GM19395 (cell line): ENCODE measurements at regions not wholly inside any gene's neighbourhood (a gene's known extent, or its start where the extent isn't known, plus 50 kb on each side); places are given as distances from the start of the nearest gene placed in this dataset.

Source experiments
- ATAC-seq: cut with Tn5 transposase; IDR thresholded peaks from one replicate; pipeline ENCODE4 v1.9.1; 2021; ENCODE audit warnings: mild to moderate bottlenecking, moderate library complexity; ENCODE audit not compliant: unreplicated experiment

DNA sequence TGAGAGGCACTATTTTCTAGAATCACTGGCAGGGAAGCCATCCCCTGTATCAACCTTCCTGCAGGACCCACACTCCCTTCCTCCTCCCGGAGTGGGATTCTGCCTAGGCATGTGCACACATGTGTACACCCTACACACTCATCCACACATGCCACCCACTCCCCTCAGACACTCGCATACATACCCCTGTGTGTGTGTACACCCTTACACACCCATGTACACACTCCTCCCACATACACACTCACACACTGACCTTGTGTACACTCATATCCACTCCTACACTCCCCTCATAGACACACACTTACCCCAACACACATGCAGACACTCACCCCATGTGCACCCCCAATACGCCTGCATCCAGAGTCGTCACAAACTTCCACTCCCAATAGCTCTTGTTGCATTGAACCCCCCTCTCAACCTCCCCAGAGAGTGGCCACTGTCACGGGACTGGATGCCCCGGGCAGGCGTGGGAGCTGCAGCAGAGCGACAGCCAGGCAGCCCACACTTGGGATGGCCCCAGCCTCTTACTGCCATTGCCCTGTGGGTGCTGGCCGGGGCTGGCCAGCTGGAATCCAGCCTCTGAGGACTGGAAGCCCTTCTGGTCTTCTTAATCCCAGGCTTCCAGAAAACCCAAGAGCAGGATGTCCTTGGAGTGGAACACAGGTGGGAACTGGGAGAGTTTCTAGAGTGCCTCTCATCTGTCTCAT is 251.0 kb downstream of the LOXHD1 start:
- ATAC-seq = no peak

DNA sequence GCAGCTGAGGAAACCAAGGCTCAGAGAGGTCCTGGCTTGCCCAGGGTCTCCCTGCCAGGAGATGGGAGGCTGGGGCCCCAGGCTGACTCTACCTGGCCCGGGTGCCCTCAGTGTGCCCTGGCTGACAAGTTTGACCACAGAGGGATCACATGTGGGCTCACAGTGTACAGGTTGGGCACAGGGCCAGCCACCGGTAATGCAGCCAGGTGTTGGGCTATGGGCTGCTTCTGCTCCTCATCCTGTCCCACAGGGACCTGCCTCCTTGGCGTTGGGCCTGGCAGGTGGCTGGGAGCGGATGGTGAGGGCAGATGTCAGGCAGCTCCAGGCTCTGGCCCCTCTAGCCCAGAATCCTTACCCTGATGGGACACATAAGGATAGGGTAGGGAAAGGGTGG is 250.5 kb downstream of the LOXHD1 start:
- no peak for ATAC-seq

DNA sequence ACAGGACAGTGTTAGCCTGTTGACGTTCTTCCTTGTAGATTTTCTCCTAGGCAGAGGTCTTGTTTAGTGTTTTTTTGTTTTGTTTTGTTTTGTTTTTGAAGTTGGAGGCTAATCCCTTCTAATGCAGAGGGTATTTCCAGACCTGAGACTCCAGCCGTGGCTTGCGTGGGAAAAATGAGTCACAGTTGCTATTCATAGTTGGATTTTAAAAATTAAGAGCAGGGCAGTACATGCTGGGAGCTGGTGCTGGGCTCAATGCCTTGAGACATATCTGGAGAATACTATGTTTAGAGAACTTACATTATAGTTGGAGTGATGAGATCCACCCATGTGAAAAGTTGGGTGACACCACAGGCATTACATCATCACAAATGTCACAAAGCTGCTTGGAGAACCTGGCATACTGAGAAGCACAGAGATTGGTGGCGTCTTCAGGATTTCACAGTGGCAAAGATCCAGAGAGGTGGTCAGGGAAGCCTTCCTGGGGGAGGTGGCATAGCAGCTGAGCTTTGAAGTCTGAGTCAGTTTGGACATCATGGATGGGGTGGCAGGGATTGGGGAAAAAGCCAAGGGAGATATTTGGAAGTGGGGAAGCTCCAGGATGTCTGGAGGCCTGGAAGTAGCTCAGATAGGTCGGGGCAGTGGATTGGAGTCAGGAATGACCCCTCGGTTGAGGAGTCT is 249.4 kb downstream of the LOXHD1 start:
- no peak for ATAC-seq

DNA sequence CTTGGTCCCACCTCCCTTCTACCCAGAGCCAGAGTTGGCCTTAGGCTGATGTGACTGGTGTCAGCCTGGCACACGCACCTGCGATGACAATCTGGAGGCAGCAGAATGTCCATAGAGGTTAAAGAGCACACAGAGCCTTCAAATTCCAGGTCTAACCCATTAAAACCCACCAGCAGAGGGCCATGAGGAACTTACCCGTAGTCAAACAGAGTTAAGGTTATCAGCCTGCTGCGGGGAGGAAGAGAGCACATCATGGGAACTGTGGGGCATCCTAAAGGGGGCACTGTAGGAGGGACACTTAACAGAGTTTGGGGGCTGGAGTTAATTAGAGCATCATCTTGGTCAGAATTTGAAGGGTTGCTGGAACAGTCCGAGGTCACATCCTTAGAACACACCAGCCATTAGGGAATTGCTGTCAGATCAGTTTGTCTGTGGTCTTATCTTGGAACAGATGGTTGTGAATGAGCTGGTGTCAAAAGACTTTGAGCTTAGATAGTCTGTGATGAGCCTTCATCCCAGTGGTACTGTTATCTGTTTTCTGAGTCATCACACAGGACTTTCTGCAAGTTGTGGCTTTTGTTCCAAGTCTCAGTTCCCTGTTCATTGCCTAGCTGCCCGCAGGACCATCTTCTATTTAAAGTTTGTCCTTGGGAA is 248.6 kb downstream of the LOXHD1 start:
- ATAC-seq = no peak

DNA sequence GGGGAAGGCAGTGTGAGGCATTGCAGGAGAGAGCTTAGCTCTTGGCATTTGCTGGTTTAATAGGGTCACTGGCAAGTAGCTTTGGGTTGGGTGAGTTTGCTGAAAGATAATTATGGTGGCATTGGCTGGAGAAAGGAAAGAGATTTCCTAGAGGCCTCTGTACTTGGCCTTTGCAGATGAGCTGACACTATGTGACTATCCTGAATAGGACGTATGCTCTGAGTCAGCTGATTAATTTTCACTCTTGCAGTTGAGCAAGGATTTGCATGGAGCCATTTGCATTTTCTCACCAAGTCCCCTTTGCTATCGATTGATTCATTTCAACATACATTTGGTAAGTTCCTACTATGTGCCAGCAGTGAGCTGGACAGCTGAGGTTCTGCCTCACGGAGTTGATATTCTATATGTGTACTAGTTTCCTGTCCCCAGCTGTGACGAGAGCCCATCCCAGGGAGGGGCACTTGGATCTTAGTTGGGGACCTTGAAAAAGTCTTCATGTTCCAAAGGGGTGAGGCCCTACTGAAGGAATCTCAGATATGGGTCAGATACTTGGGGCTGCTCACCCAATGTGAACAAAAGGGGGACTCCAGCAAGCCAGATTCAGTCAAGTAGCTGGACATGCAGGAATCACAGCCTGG is 245.7 kb downstream of the LOXHD1 start:
- no peak for ATAC-seq

DNA sequence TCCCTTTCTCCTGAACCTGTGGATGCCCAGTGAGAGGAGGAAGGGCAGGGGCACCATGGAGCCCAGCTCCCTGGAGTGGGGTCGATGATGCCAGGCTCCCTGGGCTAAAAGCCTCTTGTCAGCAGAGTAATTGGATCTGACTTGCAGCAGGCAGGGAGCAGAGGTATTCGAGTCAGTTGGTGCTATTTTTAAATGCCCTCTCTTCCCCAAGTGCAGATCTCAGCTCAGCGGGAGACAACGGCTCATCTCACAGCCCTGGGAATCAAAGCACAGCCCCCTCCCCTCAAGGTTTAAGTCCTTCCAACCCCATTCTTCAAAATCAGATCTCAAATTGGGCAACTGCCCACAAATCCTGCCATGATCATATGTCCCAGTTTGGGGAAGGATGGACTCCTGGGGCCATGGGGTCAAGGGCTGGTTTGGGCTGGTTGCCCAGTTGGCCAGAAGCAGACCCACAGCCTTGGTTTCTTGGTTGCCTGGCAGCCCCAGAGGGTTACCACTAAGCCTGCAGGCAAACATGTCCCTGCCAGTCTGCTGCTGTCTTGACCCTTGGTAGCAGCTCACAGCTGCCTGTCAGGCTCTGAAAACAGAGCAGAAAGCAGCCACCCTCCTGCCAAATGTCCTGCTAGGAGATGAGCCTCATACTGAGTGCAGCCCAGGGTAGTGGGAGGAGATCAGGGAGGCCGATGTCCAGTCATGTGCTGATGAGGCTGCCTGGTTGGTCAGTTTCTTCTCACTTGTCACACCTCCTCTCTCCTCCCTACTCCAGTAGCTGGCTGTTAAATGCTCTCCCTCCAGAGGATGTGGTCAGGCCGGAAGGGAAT is 244.9 kb downstream of the LOXHD1 start:
- ATAC-seq = no peak

DNA sequence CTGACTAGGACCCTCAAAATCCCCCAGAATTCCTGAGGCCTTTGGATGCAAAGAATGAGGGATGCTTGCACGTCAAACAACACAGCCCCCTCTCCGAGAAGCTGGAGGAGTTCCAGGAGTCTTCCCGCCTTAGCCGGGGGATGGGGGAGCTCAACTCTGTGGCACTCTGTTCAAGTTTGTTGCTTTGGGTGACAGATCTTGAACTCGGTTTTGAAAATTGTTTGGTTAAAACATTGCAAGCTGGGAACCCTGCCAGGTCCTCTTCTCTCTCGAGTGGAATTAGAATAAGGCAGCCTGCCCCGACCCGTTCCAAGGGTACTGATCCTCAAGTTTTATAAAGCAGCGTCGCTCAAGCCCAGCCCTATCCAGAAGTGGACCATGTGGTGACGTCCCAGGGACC is 244.1 kb downstream of the LOXHD1 start:
- ATAC-seq = no peak

DNA sequence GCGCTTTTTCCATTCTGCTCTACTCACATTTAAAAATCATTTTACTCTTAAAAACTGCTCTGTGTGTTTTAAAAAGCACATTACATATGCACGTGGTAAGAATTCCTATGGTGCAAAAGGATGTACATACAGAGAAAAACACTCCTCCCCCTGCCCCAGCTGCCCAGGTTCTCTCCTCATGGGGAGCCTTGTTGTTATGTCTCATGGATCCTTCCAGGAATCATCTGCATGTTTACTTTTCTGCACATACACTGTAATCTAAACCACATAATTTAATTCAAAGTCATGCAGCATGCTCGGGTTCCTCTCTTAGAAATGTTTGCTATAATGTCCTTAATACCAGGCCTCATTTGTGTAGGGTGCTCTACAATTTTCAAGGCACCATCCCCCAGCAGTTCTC is 243.3 kb downstream of the LOXHD1 start:
- no peak for ATAC-seq

DNA sequence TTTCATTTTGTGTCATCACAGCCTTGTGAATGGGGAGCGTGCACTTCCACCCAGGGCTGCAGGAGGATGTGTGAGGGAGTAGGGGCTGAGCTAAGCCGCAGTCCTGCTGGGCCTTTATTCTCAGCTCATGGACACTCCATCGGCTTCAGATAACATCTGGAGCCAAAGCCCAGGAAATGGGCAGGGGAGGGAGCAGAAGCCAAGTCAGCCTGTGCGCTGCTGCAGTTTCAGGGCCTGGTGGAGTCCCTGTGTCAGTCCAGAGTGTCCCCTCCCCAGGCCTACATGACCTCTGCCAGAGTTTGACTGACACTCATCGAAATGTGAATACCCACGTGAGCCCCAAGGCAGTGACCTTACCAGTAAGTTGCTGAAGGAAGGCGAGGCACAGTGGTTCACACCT is 242.2 kb downstream of the LOXHD1 start:
- no peak for ATAC-seq

DNA sequence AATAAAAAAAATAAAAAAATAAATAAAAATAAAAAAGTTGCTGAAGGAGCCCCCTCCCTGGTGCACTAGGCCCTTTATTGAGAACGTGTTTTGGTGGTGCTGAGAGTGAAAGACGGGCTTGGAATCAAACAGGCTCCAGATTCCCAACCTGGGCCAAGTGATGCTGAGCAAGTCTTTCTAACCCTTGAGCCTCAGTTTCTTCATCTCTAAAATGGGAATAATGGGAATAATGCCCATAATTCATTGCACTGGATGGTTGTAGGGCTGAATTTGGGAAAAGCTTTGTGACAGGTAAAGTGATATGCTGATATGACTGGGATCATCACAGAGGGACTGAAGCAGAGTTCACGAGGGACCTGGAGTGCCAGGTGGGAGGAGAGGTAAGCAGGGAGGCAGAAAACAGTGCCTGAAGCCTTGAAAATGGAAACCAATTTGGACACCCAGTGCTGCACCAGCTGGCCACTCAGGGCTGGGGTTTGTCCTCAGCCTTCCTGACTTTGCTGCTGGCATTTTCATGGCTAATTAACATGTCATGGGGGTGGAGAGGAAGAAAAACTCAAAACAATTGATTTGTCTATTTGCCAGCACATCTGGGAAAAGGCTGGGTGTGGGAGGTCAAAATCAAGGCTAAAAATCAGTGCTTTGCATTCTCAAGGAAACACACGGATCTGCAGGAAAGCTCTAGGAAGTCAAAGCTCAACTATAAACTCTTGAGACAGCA is 241.3 kb downstream of the LOXHD1 start:
- no peak for ATAC-seq

DNA sequence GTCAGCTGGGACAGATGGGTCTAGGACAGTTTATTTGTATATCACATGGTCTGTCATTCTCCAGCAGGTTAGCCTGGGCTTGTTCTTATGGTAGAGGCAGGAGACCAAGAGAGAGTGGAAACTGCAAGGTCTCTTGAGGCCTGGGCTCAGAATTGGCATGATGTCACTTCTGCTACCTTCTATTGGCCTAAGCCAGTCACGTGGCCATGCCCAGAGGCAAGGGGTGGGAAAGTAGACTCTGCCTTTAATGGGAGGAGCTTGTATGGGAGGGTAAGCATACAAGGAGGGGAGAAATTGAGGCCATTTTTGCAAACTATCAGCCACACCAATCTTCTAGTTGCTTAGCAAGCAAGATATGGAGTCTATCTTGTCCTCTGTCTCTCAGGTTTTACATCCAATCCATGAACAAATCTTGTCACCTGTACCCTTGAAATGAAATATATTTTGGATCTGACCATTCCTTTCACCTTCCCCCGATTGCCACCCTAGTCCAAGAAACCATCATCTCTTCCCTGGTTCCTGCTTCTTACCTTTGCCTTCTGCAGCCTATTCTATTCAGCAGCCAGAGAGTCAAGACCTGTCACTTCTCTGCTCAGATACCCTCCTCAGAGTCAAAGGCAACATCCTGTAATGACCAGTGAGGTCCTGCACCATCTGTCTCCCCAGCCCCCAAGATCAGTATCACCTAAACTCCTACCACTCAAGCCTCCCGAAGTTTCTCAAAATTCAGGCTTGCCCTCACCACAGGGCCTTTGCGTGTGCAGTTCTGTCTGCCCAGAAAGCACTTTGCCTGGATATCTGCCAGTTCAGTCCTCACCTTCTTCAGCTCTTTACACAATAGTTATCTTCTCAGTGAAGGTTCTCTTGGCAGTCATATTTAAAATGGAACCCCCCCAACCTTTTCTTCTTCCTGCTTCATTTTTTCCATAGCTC is 240.0 kb downstream of the LOXHD1 start:
- ATAC-seq = no peak

DNA sequence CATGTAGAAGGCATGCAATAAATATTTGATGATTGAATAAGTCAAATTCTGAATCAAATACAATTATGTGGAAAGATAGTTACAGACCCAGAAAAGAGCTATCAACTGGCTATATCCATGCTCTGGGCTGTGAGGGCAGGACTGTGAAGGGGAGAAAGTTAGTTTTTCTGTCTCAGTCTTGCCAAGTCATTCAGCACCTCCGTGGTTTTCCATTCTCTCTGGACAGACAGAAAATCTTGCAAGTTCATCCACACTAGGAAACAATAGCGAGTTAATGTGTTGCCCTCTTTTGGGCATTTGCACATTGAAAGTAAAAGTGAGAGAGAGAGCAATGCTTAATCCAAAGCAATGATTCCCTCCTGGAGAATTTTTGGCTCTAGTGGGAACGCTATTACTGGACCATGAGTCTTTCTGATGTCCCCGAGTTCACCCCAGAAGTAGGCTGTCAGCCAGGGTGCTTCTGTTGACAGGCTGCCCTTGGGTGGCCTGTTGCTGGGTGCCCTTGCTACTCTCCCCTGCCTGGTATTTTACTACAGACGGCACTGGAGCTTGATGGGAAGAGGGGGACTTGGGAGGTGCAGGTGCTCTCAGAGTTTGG is 238.3 kb downstream of the LOXHD1 start:
- no peak for ATAC-seq

DNA sequence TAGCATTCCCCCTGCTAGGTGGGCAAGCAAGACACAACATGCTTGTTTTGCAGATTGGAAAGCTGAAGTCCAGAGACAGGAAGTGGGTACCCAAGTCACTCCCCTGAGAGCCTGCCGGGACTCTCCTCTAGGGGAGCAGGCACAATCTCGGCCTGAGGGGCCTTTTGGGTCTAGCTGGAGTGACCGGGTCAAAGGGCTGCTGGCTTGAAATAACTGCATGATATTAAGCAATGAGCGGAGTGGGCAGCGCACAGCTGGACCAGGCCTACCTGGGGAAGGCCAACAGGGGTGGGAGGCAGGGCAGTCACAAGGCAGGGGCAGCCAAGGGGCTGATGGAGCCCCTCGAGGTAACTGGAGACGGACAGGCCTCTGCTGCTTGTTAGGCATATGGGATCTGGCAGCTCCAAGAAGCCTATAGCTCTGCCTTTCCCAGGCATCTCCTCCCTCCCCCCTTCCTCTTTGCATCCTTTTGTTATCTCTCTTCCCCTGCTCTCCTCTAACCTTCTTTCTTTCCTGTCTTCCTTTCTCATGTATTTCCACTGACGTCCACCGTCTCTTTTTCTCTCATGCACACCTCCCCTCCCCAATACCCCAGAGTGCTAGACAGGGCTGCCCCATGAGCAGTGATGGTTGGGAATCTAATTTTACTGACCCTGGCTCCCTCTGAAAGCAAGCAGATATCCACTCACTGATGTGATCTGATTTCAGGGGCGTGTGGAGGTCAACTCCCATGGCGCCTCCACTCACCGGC is 237.5 kb downstream of the LOXHD1 start:
- no peak for ATAC-seq

DNA sequence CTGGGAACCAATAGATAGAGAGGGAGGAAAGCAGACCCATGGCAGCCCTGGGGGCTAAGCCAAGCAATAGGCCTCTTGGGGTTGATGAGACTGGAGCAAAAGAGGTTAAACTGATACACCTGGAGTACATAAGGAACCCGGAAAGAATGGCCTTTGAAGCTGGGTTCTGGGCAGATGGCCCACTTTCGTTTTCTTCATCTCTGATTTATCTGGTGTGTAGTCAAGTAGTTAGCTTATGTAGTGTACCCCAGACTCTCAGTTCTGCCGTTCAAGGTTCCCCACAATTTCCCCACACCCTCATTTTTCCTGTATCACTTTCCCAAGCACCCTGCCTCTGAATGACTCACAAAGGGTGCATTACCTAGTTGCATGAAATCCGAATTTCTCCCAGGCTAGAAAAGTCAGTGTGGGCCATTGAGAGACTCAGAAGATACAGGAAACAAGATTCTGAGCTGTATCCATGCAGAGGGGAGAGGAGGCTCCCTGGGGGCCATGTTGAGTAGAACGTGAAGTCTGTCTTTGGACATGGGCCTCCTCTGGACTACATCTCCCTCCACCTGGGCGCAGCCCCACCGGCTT is 235.0 kb downstream of the LOXHD1 start:
- ATAC-seq = no peak

DNA sequence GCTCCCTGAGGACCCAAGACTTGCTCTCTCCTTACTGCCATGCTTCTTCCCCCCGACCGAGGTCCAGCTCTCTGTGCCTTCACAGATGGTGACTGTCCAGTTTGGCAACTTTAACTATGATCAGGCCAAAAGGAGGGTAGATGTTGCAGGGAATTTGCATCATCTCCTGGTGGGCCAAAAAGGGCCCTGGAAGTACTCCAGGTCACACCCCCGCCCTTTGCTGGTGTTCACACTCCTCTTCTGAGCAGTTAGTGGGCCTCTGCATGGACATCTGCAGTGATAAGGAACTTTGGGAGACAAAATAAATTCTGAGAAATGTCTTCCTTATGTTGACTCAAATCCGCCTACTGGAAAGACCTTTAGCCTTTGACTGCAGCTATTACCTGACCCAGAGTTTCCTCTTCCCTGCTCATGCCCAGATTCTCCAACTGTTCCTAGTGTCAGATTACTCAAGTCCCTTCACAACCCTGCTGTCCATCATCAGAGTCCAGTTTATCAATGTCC is 234.4 kb downstream of the LOXHD1 start:
- ATAC-seq = no peak

DNA sequence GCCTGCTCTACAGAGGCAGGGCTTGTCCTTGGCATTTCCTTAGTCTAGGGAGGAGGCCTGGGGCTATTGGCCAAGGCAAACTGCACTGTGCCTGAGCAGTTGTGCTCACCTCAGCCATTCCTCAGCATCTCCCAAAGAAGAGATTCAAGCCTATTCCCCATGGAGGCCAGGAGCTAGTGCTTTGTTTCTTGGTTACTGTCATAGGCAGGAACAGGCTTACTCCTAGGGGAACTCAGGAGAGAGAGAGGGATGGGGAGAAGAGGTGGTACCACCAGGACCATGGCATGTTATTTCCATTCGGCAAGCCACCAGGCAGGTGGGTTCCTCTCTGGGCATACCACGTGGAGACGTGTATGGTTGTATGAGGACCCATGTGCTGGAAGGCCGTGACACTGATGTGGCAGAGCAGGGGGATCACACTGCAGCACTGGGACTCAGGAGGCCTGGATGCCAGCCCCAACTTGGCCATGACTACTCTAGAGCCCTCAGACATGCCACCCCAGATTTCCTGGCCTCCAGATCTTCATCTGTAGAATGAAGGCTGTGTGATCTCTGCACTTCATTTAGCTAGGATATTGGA is 233.7 kb downstream of the LOXHD1 start:
- ATAC-seq = no peak

DNA sequence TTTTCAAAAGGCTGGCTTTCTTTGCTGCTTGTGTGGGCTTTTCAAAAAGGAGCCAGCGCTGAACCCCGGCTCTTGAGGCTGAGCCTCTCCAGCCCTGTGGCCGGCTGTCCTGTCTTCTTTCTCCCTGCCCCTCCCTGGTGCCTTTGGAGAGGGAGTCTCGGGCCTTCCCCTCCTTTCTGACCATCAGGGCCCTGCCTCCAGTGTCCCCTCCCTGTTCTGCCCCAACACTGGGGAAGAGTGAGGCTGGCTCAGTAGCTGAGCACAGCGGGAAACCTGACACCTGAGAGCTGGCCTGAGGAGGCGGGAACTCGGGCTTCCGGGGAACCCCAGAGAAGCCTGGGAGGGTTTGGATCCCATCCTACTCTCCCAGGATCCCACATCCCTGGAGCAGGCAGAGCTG is 232.1 kb downstream of the LOXHD1 start:
- ATAC-seq = no peak
